SK-N-SH (cell line): ENCODE measurements at regions not wholly inside any gene's neighbourhood (a gene's known extent, or its start where the extent isn't known, plus 50 kb on each side); places are given as distances from the start of the nearest gene placed in this dataset.
A peak's percentile ranks its signal among the peaks of the same experiment; 100 is the strongest.

Experiments
- CTCF ChIA-PET: fragments of 300-600, 350-600 bp; formaldehyde crosslinking; extraction: SDS; loops from one replicate; lab custom pipeline; 2021; lab: Yijun Ruan, JAX
- POLR2A ChIA-PET: fragments of 350-600 bp; sonication (Branson Sonifier 250); formaldehyde crosslinking; extraction: SDS; loops from one replicate; lab custom pipeline; 2020; ENCODE audit warnings: antibody characterized with exemption, inconsistent platforms; lab: Yijun Ruan, JAX
- DNase-seq: peaks from one replicate; pipeline ENCODE4 v3.0.0; 2012
- H2AFZ ChIP-seq: fragments of 200-600 bp; sonication (generic); 2 replicates; pipeline ENCODE4 v1.8.1; 2016; ENCODE audit warnings: antibody characterized with exemption, mild to moderate bottlenecking, low read depth
- H3F3A ChIP-seq: fragments of 200-600 bp; sonication (generic); replicated peaks from 2 replicates; pipeline ENCODE3; 2016; ENCODE audit warnings: antibody characterized with exemption, mild to moderate bottlenecking; ENCODE audit not compliant: insufficient read depth
- H3K27ac ChIP-seq, 2 experiments: fragments of 200-500 bp in 1 of 2; fragments of 200-600 bp in 1 of 2; sonication (Bioruptor generic) in 1 of 2; sonication (generic), shearing (Covaris generic) in 1 of 2; 2 replicates each; pipeline versions ENCODE4 v1.5.1 to v1.6.1; 2014 to 2016; ENCODE audit warnings: low read depth in 2 of 2, inconsistent platforms in 1 of 2, low read length in 1 of 2, mild to moderate bottlenecking in 1 of 2, mixed read lengths in 1 of 2
- H3K27me3 ChIP-seq: fragments of 200-600 bp; sonication (generic), shearing (Covaris generic); 2 replicates; pipeline ENCODE4 v1.6.1; 2016; ENCODE audit warnings: mixed run types; ENCODE audit not compliant: insufficient read depth
- H3K36me3 ChIP-seq, 2 experiments: fragments of 200-500 bp in 1 of 2; fragments of 200-600 bp in 1 of 2; sonication (Bioruptor generic) in 1 of 2; sonication (generic) in 1 of 2; replicated peaks in 1 of 2; 2 replicates each; pipeline versions ENCODE3 to v1.5.1; 2014 to 2016; ENCODE audit warnings: low read length in 1 of 2, mild to moderate bottlenecking in 1 of 2; ENCODE audit not compliant: insufficient read depth in 2 of 2, control insufficient read depth in 1 of 2
- H3K4me1 ChIP-seq, 2 experiments: fragments of 200-500 bp in 1 of 2; fragments of 200-600 bp in 1 of 2; sonication (Bioruptor generic) in 1 of 2; sonication (generic), shearing (Covaris generic) in 1 of 2; 2 replicates each; pipeline versions ENCODE4 v1.5.1 to v1.6.1; 2014 to 2016; ENCODE audit warnings: low read depth in 1 of 2, low read length in 1 of 2, mixed run types in 1 of 2; ENCODE audit not compliant: insufficient read depth in 2 of 2, control insufficient read depth in 1 of 2
- H3K4me2 ChIP-seq: fragments of 200-600 bp; sonication (generic), shearing (Covaris generic); 2 replicates; pipeline ENCODE4 v1.6.1; 2017; ENCODE audit warnings: mixed run types
- H3K4me3 ChIP-seq, 2 experiments: fragments of 200-500 bp in 1 of 2; fragments of 200-600 bp in 1 of 2; sonication (Bioruptor generic) in 1 of 2; sonication (generic), shearing (Covaris generic) in 1 of 2; 2 replicates each; pipeline versions ENCODE4 v1.5.1 to v1.8.1; 2014 to 2016; ENCODE audit warnings: low read depth in 2 of 2, inconsistent platforms in 1 of 2, low read length in 1 of 2, mild to moderate bottlenecking in 1 of 2, mixed read lengths in 1 of 2, moderate library complexity in 1 of 2
- H3K79me2 ChIP-seq: fragments of 200-600 bp; sonication (generic); 2 replicates; pipeline ENCODE4 v1.8.1; 2017; ENCODE audit warnings: mild to moderate bottlenecking; ENCODE audit not compliant: insufficient read depth
- H3K9ac ChIP-seq: fragments of 200-600 bp; sonication (generic); 2 replicates; pipeline ENCODE4 v1.6.1; 2017; ENCODE audit warnings: mixed run types
- H3K9me2 ChIP-seq: fragments of 200-600 bp; sonication (generic); 2 replicates; pipeline ENCODE4 v1.6.1; 2017; ENCODE audit warnings: mixed run types
- H3K9me3 ChIP-seq: fragments of 200-600 bp; sonication (generic); 2 replicates; pipeline ENCODE4 v1.6.1; 2017; ENCODE audit warnings: mixed run types, mild to moderate bottlenecking, moderate library complexity
- H4K20me1 ChIP-seq: fragments of 200-600 bp; sonication (generic); 2 replicates; pipeline ENCODE4 v1.6.1; 2017; ENCODE audit warnings: mild to moderate bottlenecking, mixed run types; ENCODE audit not compliant: insufficient read depth
- CHD2 ChIP-seq: fragments of 150-350 bp; IDR thresholded peaks from 2 replicates; pipeline ENCODE4 v1.6.1; 2018; ENCODE audit warnings: low read length; ENCODE audit not compliant: partially characterized antibody
- ELF1 ChIP-seq: IDR thresholded peaks from 2 replicates; pipeline ENCODE4 v1.4.0; 2012
- EP300 ChIP-seq, 2 experiments: IDR thresholded peaks; 2 replicates each; pipeline versions ENCODE4 v1.4.0 to v1.6.1; 2012; ENCODE audit warnings: borderline replicate concordance in 1 of 2, low read depth in 1 of 2, low read length in 1 of 2
- FOSL2 ChIP-seq: IDR thresholded peaks from 2 replicates; pipeline ENCODE4 v1.4.0; 2012; ENCODE audit warnings: low read depth, mild to moderate bottlenecking, moderate library complexity, borderline replicate concordance
- GATA2 ChIP-seq: sonication (generic); formaldehyde crosslinking; IDR thresholded peaks from 2 replicates; pipeline ENCODE4 v1.5.0; 2020; ENCODE audit warnings: mild to moderate bottlenecking, missing genetic modification reagents
- JUND ChIP-seq: IDR thresholded peaks from 2 replicates; pipeline ENCODE4 v1.4.0; 2012
- MEF2A ChIP-seq: IDR thresholded peaks from 2 replicates; pipeline ENCODE4 v1.4.0; 2012; ENCODE audit warnings: low read depth, borderline replicate concordance
- MXI1 ChIP-seq: IDR thresholded peaks from 2 replicates; pipeline ENCODE4 v1.6.1; 2012; ENCODE audit warnings: mild to moderate bottlenecking, low read depth, low read length, improper control_type of control experiment
- NFIC ChIP-seq: IDR thresholded peaks from 2 replicates; pipeline ENCODE4 v1.4.0; 2012; ENCODE audit warnings: borderline replicate concordance
- NRF1 ChIP-seq: IDR thresholded peaks from 2 replicates; pipeline ENCODE4 v1.6.1; 2012; ENCODE audit warnings: low read depth, mild to moderate bottlenecking, low read length
- PBX3 ChIP-seq: IDR thresholded peaks from 2 replicates; pipeline ENCODE4; 2012
- POLR2AphosphoS5 ChIP-seq: IDR thresholded peaks from 2 replicates; pipeline ENCODE4 v1.6.1; 2012; ENCODE audit warnings: low read depth, low read length
- REST ChIP-seq: IDR thresholded peaks from 2 replicates; pipeline ENCODE4 v1.6.1; 2012; ENCODE audit warnings: mild to moderate bottlenecking, low read depth, low read length, moderate library complexity
- RFX5 ChIP-seq: IDR thresholded peaks from 2 replicates; pipeline ENCODE4 v1.6.1; 2012; ENCODE audit warnings: mild to moderate bottlenecking, improper control_type of control experiment, low read length
- SIN3A ChIP-seq: IDR thresholded peaks from 2 replicates; pipeline ENCODE4 v1.6.1; 2012; ENCODE audit warnings: low read depth, mild to moderate bottlenecking, low read length, moderate library complexity, borderline replicate concordance
- SMC3 ChIP-seq: IDR thresholded peaks from 2 replicates; pipeline ENCODE4 v1.6.1; 2012; ENCODE audit warnings: low read depth, low read length, improper control_type of control experiment
- TAF1 ChIP-seq: IDR thresholded peaks from 2 replicates; pipeline ENCODE4 v1.6.1; 2012; ENCODE audit warnings: low read depth, mild to moderate bottlenecking, low read length, moderate library complexity, borderline replicate concordance
- TCF12 ChIP-seq: IDR thresholded peaks from 2 replicates; pipeline ENCODE4 v1.4.0; 2012
- TEAD4 ChIP-seq: IDR thresholded peaks from 2 replicates; pipeline ENCODE4 v1.4.0; 2012; ENCODE audit warnings: mild to moderate bottlenecking, borderline replicate concordance; ENCODE audit not compliant: insufficient read depth
- YY1 ChIP-seq: IDR thresholded peaks from 2 replicates; pipeline ENCODE4 v1.4.0; 2012; ENCODE audit warnings: low read depth, mild to moderate bottlenecking
- WGBS: methylation state at CpG from one replicate; pipeline ENCODE4 v1.1.6; 2017; ENCODE audit warnings: low lambda C conversion rate; 5-methylcytosine and 5-hydroxymethylcytosine counted together
- TF ChIP-seq, protein P1 (sequence below): fragments of 150-350 bp; IDR thresholded peaks from 2 replicates; pipeline ENCODE4 v1.6.1; 2017; ENCODE audit warnings: antibody characterized with exemption, low read length, low read depth, borderline replicate concordance
- TF ChIP-seq, protein P2 (sequence below): IDR thresholded peaks from 2 replicates; pipeline ENCODE4 v1.4.0; 2012; ENCODE audit warnings: low read depth, borderline replicate concordance
- TF ChIP-seq, protein P3 (sequence below): IDR thresholded peaks from 2 replicates; pipeline ENCODE4 v1.4.0; 2012; ENCODE audit warnings: low read depth

DNA sequence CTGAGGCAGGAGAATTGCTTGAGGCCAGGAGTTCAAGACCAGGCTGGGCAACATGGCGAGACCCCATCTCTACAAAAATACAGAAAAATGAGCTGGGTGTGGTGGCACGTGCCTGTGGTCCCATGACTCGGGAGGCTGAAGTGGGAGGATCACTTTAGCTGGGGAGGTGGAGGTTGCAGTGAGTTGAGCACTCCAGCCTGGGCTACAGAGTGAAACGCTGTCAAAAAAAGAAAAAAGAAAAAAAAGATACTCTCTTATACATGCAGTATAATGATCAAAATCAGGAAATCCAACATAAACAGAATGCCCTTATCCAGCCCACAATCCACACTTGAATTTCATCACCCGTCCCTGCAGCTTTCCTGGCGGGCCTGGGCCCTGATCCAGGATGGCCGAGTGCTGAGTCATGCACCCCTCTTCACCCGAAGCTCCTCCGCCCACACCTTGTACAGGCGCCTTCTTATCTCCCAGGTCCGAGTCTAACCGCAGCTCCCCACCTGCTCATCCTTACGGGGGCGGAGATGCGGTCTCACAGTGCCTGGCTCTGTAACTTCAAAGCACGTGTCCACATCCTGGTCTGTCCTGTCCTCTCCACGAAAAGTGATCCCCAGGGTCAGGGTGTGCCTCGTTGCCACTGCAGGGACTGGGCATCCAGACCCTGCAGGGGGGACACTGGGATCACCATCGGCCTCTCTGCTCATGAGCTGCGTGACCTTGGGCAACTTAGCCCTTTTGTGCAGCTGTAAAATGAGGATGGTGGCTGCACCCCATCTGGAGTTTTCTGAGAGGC, 120.2 kb upstream of the SLC45A1 start:
- Histone ChIP-seq H2AFZ (peak overlapping the region; percentile 53; the same call in 1 of the 2 replicates), H3K4me3 (no peak overlapping the region), H3K27ac (peak overlapping the region in 1 of 2 experiments; percentile 24; a peak in 1 of 4 replicates), H4K20me1 (no peaks in the 10 kb centered on the region), H3K79me2 (no peaks in the 10 kb centered on the region), H3K9me2 (no peaks in the 10 kb centered on the region), H3K9ac (no peak overlapping the region), H3K4me1 (peaks cover 5 to 8% of the 10 kb centered on the region in 2 experiments; a peak in 3 of 4 replicates), H3K4me2 (no peak overlapping the region; the same call in 1 of the 2 replicates), H3K27me3 (no peaks in the 10 kb centered on the region), H3K9me3 (no peaks in the 10 kb centered on the region), H3K36me3 (no peaks in the 10 kb centered on the region), H3F3A (peaks cover 11% of the 10 kb centered on the region)
- TF ChIP-seq, protein P1, sequence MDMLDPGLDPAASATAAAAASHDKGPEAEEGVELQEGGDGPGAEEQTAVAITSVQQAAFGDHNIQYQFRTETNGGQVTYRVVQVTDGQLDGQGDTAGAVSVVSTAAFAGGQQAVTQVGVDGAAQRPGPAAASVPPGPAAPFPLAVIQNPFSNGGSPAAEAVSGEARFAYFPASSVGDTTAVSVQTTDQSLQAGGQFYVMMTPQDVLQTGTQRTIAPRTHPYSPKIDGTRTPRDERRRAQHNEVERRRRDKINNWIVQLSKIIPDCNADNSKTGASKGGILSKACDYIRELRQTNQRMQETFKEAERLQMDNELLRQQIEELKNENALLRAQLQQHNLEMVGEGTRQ = no peak
- no peak for TF ChIP-seq SMC3
- no peak for TF ChIP-seq RFX5
- no peak; the same call in 1 of the 2 replicates for TF ChIP-seq MEF2A
- TF ChIP-seq TEAD4 = peak; percentile 53; the same call in 1 of the 2 replicates
- TF ChIP-seq TAF1 = no peak
- TF ChIP-seq FOSL2 = peak; percentile 86
- TF ChIP-seq TCF12 = peak; percentile 80
- TF ChIP-seq REST = no peak
- TF ChIP-seq CHD2 = no peak
- no peak for TF ChIP-seq MXI1
- no peak for TF ChIP-seq YY1
- TF ChIP-seq, protein P2, sequence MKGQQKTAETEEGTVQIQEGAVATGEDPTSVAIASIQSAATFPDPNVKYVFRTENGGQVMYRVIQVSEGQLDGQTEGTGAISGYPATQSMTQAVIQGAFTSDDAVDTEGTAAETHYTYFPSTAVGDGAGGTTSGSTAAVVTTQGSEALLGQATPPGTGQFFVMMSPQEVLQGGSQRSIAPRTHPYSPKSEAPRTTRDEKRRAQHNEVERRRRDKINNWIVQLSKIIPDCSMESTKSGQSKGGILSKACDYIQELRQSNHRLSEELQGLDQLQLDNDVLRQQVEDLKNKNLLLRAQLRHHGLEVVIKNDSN = 0 out of 2 replicates have a peak, but pooled peaks have one; percentile 3
- no peak for TF ChIP-seq ELF1
- TF ChIP-seq JUND = peak; percentile 76
- TF ChIP-seq SIN3A = no peak
- TF ChIP-seq NFIC = peak; percentile 86
- no peak for TF ChIP-seq NRF1
- TF ChIP-seq POLR2AphosphoS5 = peak; percentile 47; the same call in 1 of the 2 replicates
- peak; percentile 54 for TF ChIP-seq PBX3
- TF ChIP-seq GATA2 = no peak
- TF ChIP-seq, protein P3, sequence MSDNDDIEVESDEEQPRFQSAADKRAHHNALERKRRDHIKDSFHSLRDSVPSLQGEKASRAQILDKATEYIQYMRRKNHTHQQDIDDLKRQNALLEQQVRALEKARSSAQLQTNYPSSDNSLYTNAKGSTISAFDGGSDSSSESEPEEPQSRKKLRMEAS = no peak
- TF ChIP-seq EP300 (IDR thresholded peaks at IDR 0.05; ENCODE audit: borderline replicate concordance in 1 of 2, low read depth in 1 of 2, low read length in 1 of 2) = peak; percentile 22 to 88; a peak in 2 of 4 replicates
- ChIA-PET POLR2A (no interaction called here), CTCF (interaction anchor here (0.6 to 0.9 kb wide), 2 partner anchors 38 to 183 kb away, joined by 3 read pairs; no protein-coding TSS in a partner anchor)
- no peak for DNase-seq
- WGBS = 38% methylated on average over 15 of the region's 20 CpGs
